ENCODE measurements at regions not wholly inside any gene's neighbourhood (a gene's known extent, or its start where the extent isn't known, plus 50 kb on each side); places are given as distances from the start of the nearest gene placed in this dataset.

- H2AFZ ChIP-seq (ENCODE audit: low read length), result no peak overlapping the region
- DNase-seq, result no peak
- H3K9me3 ChIP-seq (ENCODE audit: low read length), result no peaks in the 10 kb centered on the region
- no peaks in the 10 kb centered on the region for H4K20me1 ChIP-seq (ENCODE audit: insufficient read depth, low read depth, low read length)
- H3K4me3 ChIP-seq (ENCODE audit: low read length), result no peak overlapping the region
- H3K27ac ChIP-seq (ENCODE audit: low read length), result no peak overlapping the region
- no peaks in the 10 kb centered on the region for H3K4me1 ChIP-seq (ENCODE audit: low read length)
- H3K4me2 ChIP-seq (ENCODE audit: low read depth, low read length, poor library complexity, severe bottlenecking), result no peak overlapping the region
- H3K9ac ChIP-seq (ENCODE audit: low read length), result no peak overlapping the region
- H3K9me2 ChIP-seq (replicated peaks; ENCODE audit: insufficient read depth, low read length), result no peaks in the 10 kb centered on the region
- no peaks in the 10 kb centered on the region for H3K36me3 ChIP-seq (ENCODE audit: insufficient read depth, low read length)
- no peaks in the 10 kb centered on the region for H3K27me3 ChIP-seq (ENCODE audit: low read length)
- H3K79me2 ChIP-seq (ENCODE audit: low read length), result no peaks in the 10 kb centered on the region
Observed at GRCh38 chr1:194080826-194081225, 894.4 kb upstream of the B3GALT2 start.

DNA sequence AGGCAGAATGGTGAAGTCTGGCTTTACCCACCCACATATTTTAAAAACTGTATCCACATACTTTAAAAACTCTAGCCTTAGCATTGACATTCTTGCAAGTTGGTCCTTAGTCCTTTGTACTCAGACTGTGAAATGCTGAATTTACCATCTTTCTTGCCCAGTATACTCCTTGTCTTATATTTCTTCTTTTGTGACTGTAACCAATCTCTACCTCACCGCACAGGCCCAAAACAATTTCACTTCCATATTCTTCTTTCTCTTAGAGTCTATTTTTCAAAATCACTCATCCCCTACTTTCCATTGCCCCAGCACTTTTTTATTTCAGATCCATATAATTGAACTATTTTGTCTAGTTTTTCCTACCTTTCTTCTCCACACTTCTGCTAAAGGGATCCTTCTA is 892.4 kb upstream of the B3GALT2 start:
- no peaks in the 10 kb centered on the region for H3K9me3 ChIP-seq (ENCODE audit: low read length)
- no peaks in the 10 kb centered on the region for H3K4me1 ChIP-seq (ENCODE audit: low read length)
- H3K79me2 ChIP-seq (ENCODE audit: low read length), result no peaks in the 10 kb centered on the region

DNA sequence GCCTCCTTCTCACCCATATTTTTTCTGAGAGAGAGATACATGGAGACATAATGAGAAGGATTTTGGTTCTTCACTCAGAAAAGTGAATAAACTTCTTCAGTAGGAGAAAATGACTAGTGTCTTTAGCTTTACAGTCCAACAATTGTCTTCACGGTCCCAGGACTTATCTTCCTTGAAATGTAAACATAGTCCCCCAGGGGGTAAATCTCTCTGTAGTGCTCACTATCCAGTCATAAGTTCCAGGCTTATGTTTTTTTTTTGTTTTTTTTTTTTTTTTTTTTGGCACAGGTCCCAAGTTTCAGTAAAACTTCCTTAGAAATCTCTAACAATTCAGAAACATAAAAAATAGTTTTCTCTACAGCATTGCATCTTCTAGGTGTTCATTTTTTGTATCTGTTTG is 890.2 kb upstream of the B3GALT2 start:
- Histone ChIP-seq H4K20me1 (ENCODE audit: insufficient read depth, low read depth, low read length) (no peaks in the 10 kb centered on the region), H2AFZ (ENCODE audit: low read length) (no peak overlapping the region), H3K27me3 (ENCODE audit: low read length) (no peaks in the 10 kb centered on the region), H3K4me3 (ENCODE audit: low read length) (no peak overlapping the region), H3K4me2 (ENCODE audit: low read depth, low read length, poor library complexity, severe bottlenecking) (no peak overlapping the region), H3K79me2 (ENCODE audit: low read length) (no peaks in the 10 kb centered on the region), H3K9me2 (replicated peaks; ENCODE audit: insufficient read depth, low read length) (no peaks in the 10 kb centered on the region), H3K9ac (ENCODE audit: low read length) (no peak overlapping the region), H3K9me3 (ENCODE audit: low read length) (no peaks in the 10 kb centered on the region), H3K4me1 (ENCODE audit: low read length) (no peaks in the 10 kb centered on the region), H3K36me3 (ENCODE audit: insufficient read depth, low read length) (no peaks in the 10 kb centered on the region), H3K27ac (ENCODE audit: low read length) (no peak overlapping the region)
- no peak for DNase-seq

More for the DNA sequence above, 892.4 kb upstream of the B3GALT2 start:
- Histone ChIP-seq H3K4me3 (ENCODE audit: low read length) (no peak overlapping the region), H4K20me1 (ENCODE audit: insufficient read depth, low read depth, low read length) (no peaks in the 10 kb centered on the region), H3K4me2 (ENCODE audit: low read depth, low read length, poor library complexity, severe bottlenecking) (no peak overlapping the region), H3K27ac (ENCODE audit: low read length) (no peak overlapping the region), H3K36me3 (ENCODE audit: insufficient read depth, low read length) (no peaks in the 10 kb centered on the region), H3K9me2 (replicated peaks; ENCODE audit: insufficient read depth, low read length) (no peaks in the 10 kb centered on the region), H2AFZ (ENCODE audit: low read length) (no peak overlapping the region), H3K27me3 (ENCODE audit: low read length) (no peaks in the 10 kb centered on the region), H3K9ac (ENCODE audit: low read length) (no peak overlapping the region)
- DNase-seq, result no peak

GRCh38 chr1:194073833-194074232 is 887.4 kb upstream of the B3GALT2 start:
- H3K27me3 ChIP-seq (ENCODE audit: low read length), result no peaks in the 10 kb centered on the region
- H3K27ac ChIP-seq (ENCODE audit: low read length), result no peak overlapping the region
- H3K4me2 ChIP-seq (ENCODE audit: low read depth, low read length, poor library complexity, severe bottlenecking), result no peak overlapping the region
- H3K9ac ChIP-seq (ENCODE audit: low read length), result no peak overlapping the region
- no peaks in the 10 kb centered on the region for H3K9me2 ChIP-seq (replicated peaks; ENCODE audit: insufficient read depth, low read length)
- no peaks in the 10 kb centered on the region for H3K9me3 ChIP-seq (ENCODE audit: low read length)
- no peak overlapping the region for H2AFZ ChIP-seq (ENCODE audit: low read length)
- no peaks in the 10 kb centered on the region for H3K36me3 ChIP-seq (ENCODE audit: insufficient read depth, low read length)
- no peaks in the 10 kb centered on the region for H3K79me2 ChIP-seq (ENCODE audit: low read length)
- no peaks in the 10 kb centered on the region for H4K20me1 ChIP-seq (ENCODE audit: insufficient read depth, low read depth, low read length)
- no peaks in the 10 kb centered on the region for H3K4me1 ChIP-seq (ENCODE audit: low read length)
- no peak for DNase-seq
- no peak overlapping the region for H3K4me3 ChIP-seq (ENCODE audit: low read length)

GRCh38 chr1:194071205-194071604 is 884.8 kb upstream of the B3GALT2 start:
- Histone ChIP-seq H3K9ac (ENCODE audit: low read length) (no peak overlapping the region), H3K27me3 (ENCODE audit: low read length) (no peaks in the 10 kb centered on the region), H3K4me1 (ENCODE audit: low read length) (no peaks in the 10 kb centered on the region), H4K20me1 (ENCODE audit: insufficient read depth, low read depth, low read length) (no peaks in the 10 kb centered on the region), H3K79me2 (ENCODE audit: low read length) (no peaks in the 10 kb centered on the region), H3K4me3 (ENCODE audit: low read length) (no peak overlapping the region), H3K9me2 (replicated peaks; ENCODE audit: insufficient read depth, low read length) (no peaks in the 10 kb centered on the region), H3K4me2 (ENCODE audit: low read depth, low read length, poor library complexity, severe bottlenecking) (no peak overlapping the region), H3K27ac (ENCODE audit: low read length) (no peak overlapping the region), H3K36me3 (ENCODE audit: insufficient read depth, low read length) (no peaks in the 10 kb centered on the region), H2AFZ (ENCODE audit: low read length) (no peak overlapping the region), H3K9me3 (ENCODE audit: low read length) (no peaks in the 10 kb centered on the region)
- DNase-seq, result no peak

DNA sequence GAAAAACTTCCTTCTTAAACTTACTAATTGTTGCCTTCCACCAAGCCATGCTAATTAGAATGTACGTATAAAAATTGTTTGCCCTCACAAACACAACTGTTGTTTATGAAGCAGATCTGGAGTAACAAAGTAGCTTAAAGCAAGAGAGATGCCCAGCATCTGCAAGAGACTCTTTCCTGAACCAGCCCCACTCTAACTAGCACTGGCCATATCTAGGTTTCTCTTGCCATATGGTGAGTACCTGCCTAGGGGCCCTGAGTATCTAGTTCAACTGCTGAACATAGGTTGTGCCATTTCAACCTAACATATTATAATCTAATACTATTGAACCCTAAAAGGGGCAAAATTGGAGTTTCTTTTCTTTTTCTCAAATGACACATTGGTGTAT is 883.4 kb upstream of the B3GALT2 start:
- Histone ChIP-seq H3K4me2 (ENCODE audit: low read depth, low read length, poor library complexity, severe bottlenecking) (no peak overlapping the region), H3K36me3 (ENCODE audit: insufficient read depth, low read length) (no peaks in the 10 kb centered on the region), H3K9ac (ENCODE audit: low read length) (no peak overlapping the region), H4K20me1 (ENCODE audit: insufficient read depth, low read depth, low read length) (no peaks in the 10 kb centered on the region), H3K4me3 (ENCODE audit: low read length) (no peak overlapping the region), H3K9me3 (ENCODE audit: low read length) (no peaks in the 10 kb centered on the region), H3K79me2 (ENCODE audit: low read length) (no peaks in the 10 kb centered on the region), H3K27me3 (ENCODE audit: low read length) (no peaks in the 10 kb centered on the region), H3K4me1 (ENCODE audit: low read length) (no peaks in the 10 kb centered on the region), H3K9me2 (replicated peaks; ENCODE audit: insufficient read depth, low read length) (no peaks in the 10 kb centered on the region), H3K27ac (ENCODE audit: low read length) (no peak overlapping the region), H2AFZ (ENCODE audit: low read length) (no peak overlapping the region)
- no peak for DNase-seq

DNA sequence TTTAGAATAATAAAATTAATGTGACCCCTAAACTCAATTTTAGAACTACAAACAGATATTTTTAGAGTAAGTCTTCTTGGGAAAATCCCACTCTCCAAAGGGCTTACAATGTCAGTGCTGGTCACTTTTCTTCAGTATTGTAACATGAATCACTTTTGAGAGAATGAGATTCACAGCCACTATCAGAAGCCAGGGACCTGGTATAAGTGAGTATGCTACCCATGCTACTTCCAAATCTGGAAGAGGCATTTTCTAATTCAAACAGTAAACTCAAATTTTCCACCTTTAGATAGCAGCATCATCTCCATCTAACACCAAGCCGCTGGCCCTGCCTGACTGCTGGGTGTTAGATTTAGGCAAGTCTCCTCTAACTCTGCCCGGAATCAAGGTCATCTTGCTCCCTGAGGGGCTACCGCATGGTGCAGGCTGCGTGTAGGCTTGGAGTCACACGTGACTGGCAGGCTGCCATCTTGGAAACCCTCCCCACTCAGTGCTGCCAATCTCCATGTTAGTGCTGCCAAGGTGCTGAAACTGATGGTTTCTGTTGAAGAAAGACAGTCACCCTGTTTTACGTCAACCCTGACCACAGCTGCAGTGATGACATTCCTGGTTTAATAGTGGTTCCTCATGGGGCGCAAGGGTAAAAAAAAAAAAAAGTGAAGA is 882.9 kb upstream of the B3GALT2 start:
- Histone ChIP-seq H3K9me3 (ENCODE audit: low read length) (no peaks in the 10 kb centered on the region), H3K9ac (ENCODE audit: low read length) (no peak overlapping the region), H3K4me1 (ENCODE audit: low read length) (no peaks in the 10 kb centered on the region), H4K20me1 (ENCODE audit: insufficient read depth, low read depth, low read length) (no peaks in the 10 kb centered on the region), H2AFZ (ENCODE audit: low read length) (no peak overlapping the region), H3K4me3 (ENCODE audit: low read length) (no peak overlapping the region), H3K4me2 (ENCODE audit: low read depth, low read length, poor library complexity, severe bottlenecking) (no peak overlapping the region), H3K79me2 (ENCODE audit: low read length) (no peaks in the 10 kb centered on the region), H3K27ac (ENCODE audit: low read length) (no peak overlapping the region), H3K9me2 (replicated peaks; ENCODE audit: insufficient read depth, low read length) (no peaks in the 10 kb centered on the region), H3K36me3 (ENCODE audit: insufficient read depth, low read length) (no peaks in the 10 kb centered on the region), H3K27me3 (ENCODE audit: low read length) (no peaks in the 10 kb centered on the region)
- DNase-seq, result no peak

DNA sequence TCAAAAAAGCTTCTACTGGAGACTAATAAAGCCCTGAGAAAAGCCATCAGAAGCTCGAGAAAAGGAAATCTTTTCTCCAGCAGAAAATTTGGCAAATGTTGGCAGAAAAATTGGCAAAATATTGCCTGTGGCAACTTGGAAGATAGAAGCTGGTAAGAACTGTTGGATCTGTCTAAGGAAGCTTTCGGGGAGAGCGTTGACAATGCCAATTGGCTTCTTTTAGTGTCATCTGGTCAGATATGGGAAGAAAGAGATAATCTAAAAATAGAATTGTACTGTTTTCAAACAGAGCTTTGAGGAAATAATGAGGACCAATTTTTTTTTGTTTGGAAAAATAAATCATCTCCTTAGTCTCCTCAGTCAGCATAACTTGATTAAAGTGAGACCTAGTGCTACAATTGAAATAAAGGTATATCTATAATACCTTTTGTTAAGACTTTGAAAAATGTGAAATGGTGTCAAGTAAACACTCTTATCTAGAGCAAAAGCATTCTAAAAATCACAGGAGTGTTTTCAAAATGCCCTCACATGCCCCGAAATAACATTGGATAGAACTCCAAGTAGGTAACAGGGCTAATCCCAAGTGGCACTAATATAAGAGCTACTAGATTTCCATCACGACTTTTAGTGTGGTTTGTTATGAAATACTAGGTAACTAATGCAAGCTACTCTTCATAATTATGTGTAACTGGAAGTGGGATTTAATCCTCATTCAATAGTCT is 882.2 kb upstream of the B3GALT2 start:
- H3K9me3 ChIP-seq (ENCODE audit: low read length), result no peaks in the 10 kb centered on the region
- DNase-seq, result no peak
- H3K9me2 ChIP-seq (replicated peaks; ENCODE audit: insufficient read depth, low read length), result no peaks in the 10 kb centered on the region
- H3K36me3 ChIP-seq (ENCODE audit: insufficient read depth, low read length), result no peaks in the 10 kb centered on the region
- H3K4me3 ChIP-seq (ENCODE audit: low read length), result no peak overlapping the region
- H3K4me2 ChIP-seq (ENCODE audit: low read depth, low read length, poor library complexity, severe bottlenecking), result no peak overlapping the region
- H3K9ac ChIP-seq (ENCODE audit: low read length), result no peak overlapping the region
- no peak overlapping the region for H3K27ac ChIP-seq (ENCODE audit: low read length)
- H2AFZ ChIP-seq (ENCODE audit: low read length), result no peak overlapping the region
- no peaks in the 10 kb centered on the region for H3K4me1 ChIP-seq (ENCODE audit: low read length)
- no peaks in the 10 kb centered on the region for H3K79me2 ChIP-seq (ENCODE audit: low read length)
- H3K27me3 ChIP-seq (ENCODE audit: low read length), result no peaks in the 10 kb centered on the region
- no peaks in the 10 kb centered on the region for H4K20me1 ChIP-seq (ENCODE audit: insufficient read depth, low read depth, low read length)

All from Karpas-422 (cell line).